Mucosa of descending colon (tissue), 3 donors: ENCODE measurements at regions not wholly inside any gene's neighbourhood (a gene's known extent, or its start where the extent isn't known, plus 50 kb on each side); places are given as distances from the start of the nearest gene placed in this dataset.

Experiments
- ATAC-seq: fragments of 200-7000 bp; cut with Tn5 transposase; one replicate; pipeline ENCODE4 v1.9.1; 2020; ENCODE audit warnings: mild to moderate bottlenecking, moderate library complexity
- DNase-seq, 3 donors: peaks; one replicate each; pipeline ENCODE4 v3.0.0-alpha.2; 2020
- H3K36me3 ChIP-seq: fragments of 200-600 bp; one replicate; pipeline ENCODE4 v1.8.0; 2021; ENCODE audit warnings: low read depth, mild to moderate bottlenecking
- H3K4me1 ChIP-seq: fragments of 200-600 bp; one replicate; pipeline ENCODE4 v1.8.0; 2021; ENCODE audit warnings: low read depth, mild to moderate bottlenecking
- H3K4me3 ChIP-seq: fragments of 200-600 bp; one replicate; pipeline ENCODE4 v1.8.0; 2021; ENCODE audit warnings: mild to moderate bottlenecking
- H3K9me3 ChIP-seq: fragments of 200-600 bp; one replicate; pipeline ENCODE4 v1.8.0; 2021; ENCODE audit warnings: mild to moderate bottlenecking
- CTCF ChIP-seq: fragments of 200-600 bp; IDR thresholded peaks from one replicate; pipeline ENCODE4 v1.8.0; 2022; ENCODE audit warnings: antibody characterized with exemption, mild to moderate bottlenecking
- intact Hi-C, 2 donors: fragments of 100-400 bp; cut with DNase I in 1 of 2; cut with micrococcal nuclease in 1 of 2; formaldehyde crosslinking; loops; one replicate each; pipeline versions ENCODE4 v1.11.0 to v1.11.1; 2022; cut with DNase I, micrococcal nuclease
- donor health status: DM: no; HTN: no; CAD: no; lungs with moderate emphysema.
- donor health status: DM: no; HTN: no; CAD: no.
- donor health status: DM: no; HTN: yes; CAD: no.

DNA sequence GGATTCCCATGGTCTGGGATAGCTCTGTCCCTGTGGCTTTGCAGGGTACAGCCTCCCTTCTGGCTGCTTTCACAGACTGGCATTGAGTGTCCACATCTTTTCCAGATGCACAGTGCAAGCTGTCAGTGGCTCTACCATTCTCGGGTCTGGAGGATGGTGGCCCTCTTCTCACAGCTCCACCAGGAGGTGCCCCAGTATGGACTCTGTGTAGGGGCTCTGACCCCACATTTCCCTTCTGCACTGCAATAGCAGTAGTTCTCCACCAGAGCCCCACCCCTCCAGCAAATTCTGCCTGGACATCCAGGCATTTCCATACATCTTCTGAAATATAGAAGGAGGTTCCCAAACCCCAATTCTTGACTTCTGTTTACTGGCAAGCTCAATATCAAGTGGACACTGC, 50.2 kb upstream of the GRID2 start:
- intact Hi-C loops, result no loop called here
- TF ChIP-seq CTCF, result no peak
- no peaks in the 10 kb centered on the region for H3K36me3 ChIP-seq
- no peak overlapping the region for H3K4me3 ChIP-seq
- no peak for DNase-seq
- H3K9me3 ChIP-seq, result peaks cover 3% of the 10 kb centered on the region
- H3K4me1 ChIP-seq, result no peaks in the 10 kb centered on the region
- ATAC-seq, result no peak
